LNCaP clone FGC (cell line): ENCODE measurements at regions not wholly inside any gene's neighbourhood (a gene's known extent, or its start where the extent isn't known, plus 50 kb on each side); places are given as distances from the start of the nearest gene placed in this dataset.
"Not testable (repeated sequence)": the region's sequence is repeated elsewhere in the genome, so short reads cannot be mapped to it uniquely, and the experiment has no call there.

Experiments
- DNase-seq: peaks from one replicate; pipeline ENCODE4 v3.0.0-alpha.2; 2011; ENCODE audit warnings: low read depth
- H3K4me3 ChIP-seq: 2 replicates; pipeline ENCODE4 v1.5.1; 2011; ENCODE audit warnings: mild to moderate bottlenecking, low read depth, low read length, control low read depth
- TF ChIP-seq, protein P1 (sequence below): IDR thresholded peaks from 2 replicates; pipeline ENCODE4 v1.5.1; 2012; ENCODE audit warnings: mild to moderate bottlenecking; ENCODE audit not compliant: control insufficient read depth, insufficient read depth; ENCODE audit errors: extremely low read depth

DNA sequence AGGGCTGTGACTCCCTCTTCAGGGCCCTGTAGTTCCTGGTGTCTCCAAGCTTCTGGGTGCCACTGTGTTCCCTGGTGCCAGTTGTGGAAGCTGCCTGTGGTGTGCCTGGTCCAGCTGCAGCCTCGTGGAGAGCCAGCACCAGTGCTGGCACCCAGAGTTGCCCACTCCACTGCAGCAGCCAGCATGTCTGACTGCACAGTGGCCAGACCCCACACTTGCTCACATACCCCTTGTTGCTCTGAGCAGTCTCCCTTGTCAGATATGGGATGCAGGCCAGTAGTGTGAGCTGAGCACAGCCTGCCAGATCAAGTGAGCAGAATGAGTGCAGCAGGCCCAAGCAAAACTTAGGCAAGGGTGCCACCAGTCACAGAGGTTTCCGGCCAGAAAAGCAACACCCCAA, 108.6 kb downstream of the ZMAT1 start:
- no peak overlapping the region for H3K4me3 ChIP-seq
- DNase-seq = no peak
- TF ChIP-seq, protein P1, sequence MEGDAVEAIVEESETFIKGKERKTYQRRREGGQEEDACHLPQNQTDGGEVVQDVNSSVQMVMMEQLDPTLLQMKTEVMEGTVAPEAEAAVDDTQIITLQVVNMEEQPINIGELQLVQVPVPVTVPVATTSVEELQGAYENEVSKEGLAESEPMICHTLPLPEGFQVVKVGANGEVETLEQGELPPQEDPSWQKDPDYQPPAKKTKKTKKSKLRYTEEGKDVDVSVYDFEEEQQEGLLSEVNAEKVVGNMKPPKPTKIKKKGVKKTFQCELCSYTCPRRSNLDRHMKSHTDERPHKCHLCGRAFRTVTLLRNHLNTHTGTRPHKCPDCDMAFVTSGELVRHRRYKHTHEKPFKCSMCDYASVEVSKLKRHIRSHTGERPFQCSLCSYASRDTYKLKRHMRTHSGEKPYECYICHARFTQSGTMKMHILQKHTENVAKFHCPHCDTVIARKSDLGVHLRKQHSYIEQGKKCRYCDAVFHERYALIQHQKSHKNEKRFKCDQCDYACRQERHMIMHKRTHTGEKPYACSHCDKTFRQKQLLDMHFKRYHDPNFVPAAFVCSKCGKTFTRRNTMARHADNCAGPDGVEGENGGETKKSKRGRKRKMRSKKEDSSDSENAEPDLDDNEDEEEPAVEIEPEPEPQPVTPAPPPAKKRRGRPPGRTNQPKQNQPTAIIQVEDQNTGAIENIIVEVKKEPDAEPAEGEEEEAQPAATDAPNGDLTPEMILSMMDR = no peak

- H3K4me3 ChIP-seq, DNase-seq: not testable (repeated sequence)
Measured at GRCh38 chrX:101817739-101818138, 114.1 kb downstream of the ZMAT1 start.

- H3K4me3 ChIP-seq = no peak overlapping the region
- DNase-seq = no peak
- TF ChIP-seq, protein P1 = no peak
Measured at GRCh38 chrX:101813200-101813599, 118.6 kb downstream of the ZMAT1 start.

DNA sequence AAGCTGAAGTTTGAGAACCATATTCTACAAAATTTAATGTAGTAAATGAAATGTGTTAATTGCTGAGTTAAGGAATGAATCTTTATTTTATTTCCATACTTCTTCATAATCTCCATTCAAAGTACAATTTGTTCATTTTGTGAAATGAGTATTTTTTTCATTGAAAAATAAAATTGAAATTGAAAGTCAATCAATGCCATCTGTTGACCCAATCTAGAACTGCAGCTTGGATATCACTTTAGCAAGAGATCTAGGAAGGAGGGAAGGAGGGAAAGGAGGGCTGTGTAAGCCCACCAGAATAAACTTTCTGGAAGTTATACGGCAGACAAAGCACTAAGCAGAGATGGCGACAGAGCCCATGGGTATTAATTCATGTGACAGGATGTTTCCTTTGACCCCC, 128.4 kb downstream of the ZMAT1 start:
- no peak for DNase-seq
- no peak overlapping the region for H3K4me3 ChIP-seq
- TF ChIP-seq, protein P1 = peak; percentile 35

- TF ChIP-seq, protein P1 = peak; percentile 40
- 0 out of 2 replicates have a peak overlapping the region, but pooled peaks have one; percentile 13 for H3K4me3 ChIP-seq
- peak; percentile 66 for DNase-seq
Measured at GRCh38 chrX:101799387-101799786, 132.4 kb downstream of the ZMAT1 start.

DNA sequence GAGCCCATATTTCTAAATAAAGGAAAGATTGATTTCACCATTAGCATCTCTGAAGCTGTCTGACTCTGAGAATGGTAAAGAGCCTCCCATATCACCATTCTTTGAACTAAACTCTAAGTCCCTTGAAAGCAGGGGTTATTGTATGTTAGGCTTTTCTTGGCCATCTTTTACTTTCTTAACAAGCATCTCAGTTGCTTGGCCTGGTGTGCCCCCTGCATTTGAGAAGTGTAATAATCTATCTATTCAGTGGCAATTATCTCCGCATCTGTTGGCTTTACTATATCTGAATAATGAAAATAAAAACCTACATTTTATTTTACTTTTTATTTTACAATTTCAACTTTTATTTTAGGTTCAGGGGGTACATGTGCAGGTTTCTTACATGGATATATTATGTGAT, 128.3 kb upstream of the ARMCX2 start:
- DNase-seq = no peak
- H3K4me3 ChIP-seq = no peak overlapping the region
- TF ChIP-seq, protein P1 = no peak

GRCh38 chrX:101785142-101785541, 125.5 kb upstream of the ARMCX2 start:
- no peak for DNase-seq
- TF ChIP-seq, protein P1 = no peak
- H3K4me3 ChIP-seq = no peak overlapping the region

- not testable (repeated sequence) for DNase-seq, H3K4me3 ChIP-seq
Measured at GRCh38 chrX:101780421-101780820, 120.8 kb upstream of the ARMCX2 start.
